Breast epithelium (tissue), 4 donors: ENCODE measurements at regions not wholly inside any gene's neighbourhood (a gene's known extent, or its start where the extent isn't known, plus 50 kb on each side); places are given as distances from the start of the nearest gene placed in this dataset.
"Not testable (repeated sequence)": the region's sequence is repeated elsewhere in the genome, so short reads cannot be mapped to it uniquely, and the experiment has no call there.

ENCODE experiments used
- DNase-seq, 2 donors: peaks; one replicate each; pipeline ENCODE4 v3.0.0-alpha.2; 2019; ENCODE audit warnings: low spot score in 2 of 2
- H3K27ac ChIP-seq, 2 donors: fragments of 200-600 bp; sonication (generic) in 1 of 2; one replicate each; pipeline ENCODE4 v1.5.1; 2016 to 2019; ENCODE audit warnings: mild to moderate bottlenecking in 1 of 2
- H3K27me3 ChIP-seq, 2 donors: fragments of 200-600 bp; sonication (generic) in 1 of 2; one replicate each; pipeline versions ENCODE4 v1.5.1 to v1.6.0; 2017 to 2019; ENCODE audit warnings: control low read depth in 1 of 2, mild to moderate bottlenecking in 1 of 2
- H3K36me3 ChIP-seq: fragments of 200-600 bp; one replicate; pipeline ENCODE4 v1.5.1; 2019
- H3K4me1 ChIP-seq, 2 donors: fragments of 200-600 bp; sonication (generic); one replicate each; pipeline ENCODE4 v1.5.1; 2016 to 2019; ENCODE audit warnings: control low read depth in 1 of 2
- H3K4me3 ChIP-seq, 3 donors: fragments of 200-600 bp; sonication (generic); 1 replicate in 2 of 3; 2 replicates in 1 of 3; pipeline ENCODE4 v1.5.1; 2016 to 2019; ENCODE audit warnings: mild to moderate bottlenecking in 3 of 3, moderate library complexity in 2 of 3
- H3K9me3 ChIP-seq, 2 donors: fragments of 200-600 bp; sonication (generic) in 1 of 2; one replicate each; pipeline ENCODE4 v1.5.1; 2016 to 2019; ENCODE audit warnings: control low read depth in 1 of 2
- POLR2A ChIP-seq: fragments of 450-650 bp; IDR thresholded peaks from one replicate; pipeline ENCODE4 v1.6.1; 2016; ENCODE audit warnings: antibody characterized with exemption, mild to moderate bottlenecking, moderate library complexity
- POLR2AphosphoS5 ChIP-seq, 3 donors: sonication (generic); formaldehyde crosslinking; IDR thresholded peaks; one replicate each; pipeline ENCODE4 v1.6.1; 2017; ENCODE audit warnings: antibody characterized with exemption in 3 of 3
- intact Hi-C: fragments of 100-400 bp; cut with DNase I; formaldehyde crosslinking; loops from one replicate; pipeline ENCODE4 v1.15.1; 2023; ENCODE audit warnings: low total_unique reads
- TF ChIP-seq, protein P1 (sequence below), 3 donors: fragments of 450-650 bp; IDR thresholded peaks; one replicate each; pipeline ENCODE4 v1.5.1; 2016 to 2017; ENCODE audit warnings: antibody characterized with exemption in 3 of 3, mild to moderate bottlenecking in 3 of 3, moderate library complexity in 3 of 3

DNA sequence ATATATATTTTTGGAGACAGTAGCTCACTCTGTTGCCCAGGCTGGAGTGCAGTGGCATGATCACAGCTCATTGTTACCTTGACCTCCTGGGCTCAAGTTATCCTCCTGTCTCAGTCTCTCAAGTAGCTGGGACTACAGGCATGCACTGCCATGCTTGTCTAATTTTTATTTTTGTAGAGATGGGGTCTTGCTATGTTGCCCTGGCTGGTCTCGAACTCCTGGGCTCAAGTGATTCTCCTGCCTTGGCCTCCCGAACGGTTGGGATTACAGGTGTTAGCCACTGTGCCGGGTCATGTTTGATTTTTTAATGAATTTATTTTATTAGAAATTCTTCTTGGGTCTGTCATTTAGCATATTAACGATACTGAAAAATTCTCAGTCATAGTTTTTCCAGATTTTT is 70.5 kb downstream of the TMEM270 start:
- no peaks in the 10 kb centered on the region for H3K9me3 ChIP-seq
- intact Hi-C loops: no loop called here
- no peaks in the 10 kb centered on the region for H3K27me3 ChIP-seq
- no peak for DNase-seq
- no peaks in the 10 kb centered on the region for H3K4me1 ChIP-seq
- H3K27ac ChIP-seq: no peak overlapping the region
- H3K4me3 ChIP-seq: no peak overlapping the region
- no peaks in the 10 kb centered on the region for H3K36me3 ChIP-seq
- TF ChIP-seq, protein P1, sequence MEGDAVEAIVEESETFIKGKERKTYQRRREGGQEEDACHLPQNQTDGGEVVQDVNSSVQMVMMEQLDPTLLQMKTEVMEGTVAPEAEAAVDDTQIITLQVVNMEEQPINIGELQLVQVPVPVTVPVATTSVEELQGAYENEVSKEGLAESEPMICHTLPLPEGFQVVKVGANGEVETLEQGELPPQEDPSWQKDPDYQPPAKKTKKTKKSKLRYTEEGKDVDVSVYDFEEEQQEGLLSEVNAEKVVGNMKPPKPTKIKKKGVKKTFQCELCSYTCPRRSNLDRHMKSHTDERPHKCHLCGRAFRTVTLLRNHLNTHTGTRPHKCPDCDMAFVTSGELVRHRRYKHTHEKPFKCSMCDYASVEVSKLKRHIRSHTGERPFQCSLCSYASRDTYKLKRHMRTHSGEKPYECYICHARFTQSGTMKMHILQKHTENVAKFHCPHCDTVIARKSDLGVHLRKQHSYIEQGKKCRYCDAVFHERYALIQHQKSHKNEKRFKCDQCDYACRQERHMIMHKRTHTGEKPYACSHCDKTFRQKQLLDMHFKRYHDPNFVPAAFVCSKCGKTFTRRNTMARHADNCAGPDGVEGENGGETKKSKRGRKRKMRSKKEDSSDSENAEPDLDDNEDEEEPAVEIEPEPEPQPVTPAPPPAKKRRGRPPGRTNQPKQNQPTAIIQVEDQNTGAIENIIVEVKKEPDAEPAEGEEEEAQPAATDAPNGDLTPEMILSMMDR (IDR thresholded peaks at IDR 0.05): no peak
- TF ChIP-seq POLR2A: no peak
- no peak for TF ChIP-seq POLR2AphosphoS5 (IDR thresholded peaks at IDR 0.05)

DNA sequence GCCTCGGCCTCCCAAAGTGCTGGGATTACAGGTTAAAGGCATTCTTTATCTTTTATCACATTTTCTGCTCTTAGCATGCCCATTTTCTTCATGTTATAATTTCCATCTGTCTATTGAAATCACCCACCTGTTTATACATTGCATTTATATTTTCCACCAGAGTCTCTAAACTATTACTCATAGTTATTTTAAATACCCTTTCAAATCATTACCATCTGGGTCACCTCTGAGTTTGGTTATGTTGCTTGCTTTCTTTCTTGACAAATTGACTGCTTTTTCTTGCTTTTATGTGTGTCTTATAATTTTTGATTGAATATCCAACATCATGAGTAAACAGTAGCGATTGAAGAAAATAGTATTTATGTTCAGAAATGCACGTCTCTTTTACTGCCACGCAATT is 71.4 kb downstream of the TMEM270 start:
- Histone ChIP-seq H3K9me3 (no peaks in the 10 kb centered on the region), H3K27me3 (no peaks in the 10 kb centered on the region), H3K36me3 (no peaks in the 10 kb centered on the region), H3K4me3 (no peak overlapping the region), H3K27ac (no peak overlapping the region), H3K4me1 (no peaks in the 10 kb centered on the region)
- intact Hi-C loops: no loop called here
- DNase-seq: no peak
- TF ChIP-seq POLR2AphosphoS5 (IDR thresholded peaks at IDR 0.05): no peak
- no peak for TF ChIP-seq POLR2A
- TF ChIP-seq, protein P1 (IDR thresholded peaks at IDR 0.05): no peak

DNA sequence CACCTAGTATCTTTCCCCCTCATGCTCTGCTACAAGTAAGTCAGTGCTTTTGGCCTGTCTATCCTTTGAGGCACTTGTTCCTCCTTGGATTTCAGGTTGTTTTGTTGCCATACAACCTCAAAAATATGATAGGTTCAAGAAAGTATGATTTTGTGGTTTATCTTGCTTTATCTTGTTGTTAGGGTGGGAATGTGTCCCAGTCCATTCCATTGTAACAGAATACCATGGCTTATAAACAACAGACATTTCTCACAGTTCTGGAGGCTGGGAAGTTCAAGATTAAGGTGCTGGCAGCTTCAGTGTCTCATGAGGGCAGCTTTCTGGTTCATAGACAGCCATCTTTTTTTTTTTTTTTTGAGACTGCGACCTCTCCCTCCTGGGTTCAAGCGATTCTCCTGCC is 72.1 kb downstream of the TMEM270 start:
- no peaks in the 10 kb centered on the region for H3K36me3 ChIP-seq
- TF ChIP-seq POLR2A: no peak
- TF ChIP-seq, protein P1 (IDR thresholded peaks at IDR 0.05): no peak
- no peak for TF ChIP-seq POLR2AphosphoS5 (IDR thresholded peaks at IDR 0.05)
- no peak overlapping the region for H3K27ac ChIP-seq
- H3K4me3 ChIP-seq: no peak overlapping the region
- intact Hi-C loops: no loop called here
- H3K27me3 ChIP-seq: no peaks in the 10 kb centered on the region
- H3K9me3 ChIP-seq: no peaks in the 10 kb centered on the region
- DNase-seq: no peak
- no peaks in the 10 kb centered on the region for H3K4me1 ChIP-seq

DNA sequence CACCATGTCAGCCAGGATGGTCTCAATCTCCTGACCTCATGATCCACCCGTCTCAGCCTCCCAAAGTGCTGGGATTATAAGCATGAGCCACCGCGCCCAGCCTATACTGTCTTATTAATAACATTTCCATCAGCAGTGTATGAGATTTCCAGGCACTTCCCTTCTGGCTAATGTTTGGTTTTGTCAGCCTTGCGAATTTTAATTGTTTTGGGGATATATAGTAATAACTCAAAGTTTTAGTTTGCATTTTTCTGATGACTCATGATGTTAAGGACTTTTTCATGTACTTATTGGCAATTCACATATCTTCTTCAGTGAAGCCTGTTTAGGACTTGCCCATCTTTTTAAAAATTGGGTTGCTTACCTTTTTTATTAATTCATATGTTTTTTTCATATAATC is 76.0 kb downstream of the TMEM270 start:
- Histone ChIP-seq H3K4me1 (no peaks in the 10 kb centered on the region), H3K9me3 (peaks cover 0 to 13% of the 10 kb centered on the region in 2 donors), H3K27ac (no peak overlapping the region), H3K36me3 (no peaks in the 10 kb centered on the region), H3K27me3 (no peaks in the 10 kb centered on the region), H3K4me3 (no peak overlapping the region)
- DNase-seq: no peak
- TF ChIP-seq POLR2A (no peak), POLR2AphosphoS5 (IDR thresholded peaks at IDR 0.05) (no peak)
- TF ChIP-seq, protein P1 (IDR thresholded peaks at IDR 0.05): no peak
- intact Hi-C loops: no loop called here

DNA sequence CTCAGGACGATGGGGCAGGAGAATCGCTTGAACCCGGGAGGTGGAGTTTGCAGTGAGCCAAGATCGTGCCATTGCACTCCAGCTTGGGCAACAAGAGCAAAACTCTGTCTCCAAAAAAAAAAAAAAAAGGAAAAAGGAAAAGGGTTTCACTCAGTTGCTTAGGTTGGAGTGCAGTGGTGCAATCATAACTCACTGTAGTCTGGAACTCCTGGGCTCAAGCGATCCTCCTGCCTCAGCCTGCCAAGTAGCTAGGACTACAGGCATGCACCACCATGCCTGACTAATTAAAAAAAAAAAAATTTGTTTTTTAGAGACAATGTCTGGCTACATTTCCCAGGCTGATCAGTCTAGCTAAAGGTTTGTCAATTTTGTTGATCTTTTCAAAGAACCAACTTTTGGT is 76.7 kb downstream of the TMEM270 start:
- H3K4me1 ChIP-seq, H3K27ac ChIP-seq, H3K36me3 ChIP-seq, H3K27me3 ChIP-seq, H3K4me3 ChIP-seq, intact Hi-C loops: not testable (repeated sequence)
- peaks cover 0 to 13% of the 10 kb centered on the region in 2 donors for H3K9me3 ChIP-seq
- DNase-seq: peak in 1 of 2 donors; percentile 55

DNA sequence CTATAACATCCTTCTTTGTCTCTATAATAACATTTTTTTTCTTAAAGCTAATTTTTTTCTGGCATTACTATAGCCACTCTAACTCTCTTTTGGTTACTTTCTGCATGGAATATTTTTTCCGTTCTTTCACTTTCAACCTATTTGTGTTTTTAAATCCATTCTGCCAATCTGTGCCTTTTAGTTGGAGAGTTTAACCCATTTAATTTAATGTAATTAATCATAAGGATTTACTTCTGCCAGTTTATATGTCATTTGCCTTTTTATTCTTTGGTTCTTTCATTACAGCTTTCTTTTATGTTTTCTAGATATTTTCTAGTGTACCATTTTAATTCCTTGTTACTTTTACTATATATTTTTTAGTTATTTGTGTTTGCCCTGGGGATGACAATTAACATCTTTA is 78.6 kb downstream of the TMEM270 start:
- intact Hi-C loops: no loop called here
- TF ChIP-seq, protein P1 (IDR thresholded peaks at IDR 0.05): no peak
- TF ChIP-seq POLR2A: no peak
- TF ChIP-seq POLR2AphosphoS5 (IDR thresholded peaks at IDR 0.05): no peak

More for the DNA sequence above, 78.6 kb downstream of the TMEM270 start:
- Histone ChIP-seq H3K4me3 (no peak overlapping the region), H3K9me3 (peaks cover 0 to 13% of the 10 kb centered on the region in 2 donors), H3K4me1 (no peaks in the 10 kb centered on the region), H3K36me3 (no peaks in the 10 kb centered on the region), H3K27me3 (no peaks in the 10 kb centered on the region), H3K27ac (no peak overlapping the region)
- no peak for DNase-seq
